IPS-NIHi7 (cell line): ENCODE measurements at regions not wholly inside any gene's neighbourhood (a gene's known extent, or its start where the extent isn't known, plus 50 kb on each side); places are given as distances from the start of the nearest gene placed in this dataset.

Experiments
- DNase-seq: peaks from one replicate; pipeline ENCODE4 v3.0.0; 2012; ENCODE audit warnings: mixed read lengths; ENCODE audit errors: extremely low spot score

- DNase-seq = no peak
Observed at GRCh38 chr12:103181366-103182152, 224.1 kb downstream of the ASCL1 start.

GRCh38 chr12:103182299-103182698 is 224.8 kb downstream of the ASCL1 start:
- DNase-seq = no peak

GRCh38 chr12:103196467-103196866 is 239.0 kb downstream of the ASCL1 start:
- no peak for DNase-seq

GRCh38 chr12:103197725-103198388 is 240.4 kb downstream of the ASCL1 start:
- DNase-seq = no peak

GRCh38 chr12:103198499-103198898 is 241.0 kb downstream of the ASCL1 start:
- DNase-seq = peak; percentile 21

- DNase-seq = no peak
Observed at GRCh38 chr12:103205906-103206305, 248.4 kb downstream of the ASCL1 start.

GRCh38 chr12:103207936-103208335 is 250.5 kb downstream of the ASCL1 start:
- DNase-seq = no peak

GRCh38 chr12:103241184-103241583 is 254.6 kb downstream of the C12orf42 start:
- DNase-seq = no peak

- no peak for DNase-seq
Observed at GRCh38 chr12:103244596-103244995, 251.2 kb downstream of the C12orf42 start.

- no peak for DNase-seq
Observed at GRCh38 chr12:103247531-103247930, 248.2 kb downstream of the C12orf42 start.

- DNase-seq = no peak
Observed at GRCh38 chr12:103249607-103250006, 246.2 kb downstream of the C12orf42 start.

GRCh38 chr12:103250487-103250886 is 245.3 kb downstream of the C12orf42 start:
- no peak for DNase-seq
